HL-60 (cell line): ENCODE measurements at regions not wholly inside any gene's neighbourhood (a gene's known extent, or its start where the extent isn't known, plus 50 kb on each side); places are given as distances from the start of the nearest gene placed in this dataset.

ENCODE experiments used
- DNase-seq, 2 experiments: peaks; one replicate each; pipeline ENCODE4 v3.0.0-alpha.2; 2010 to 2020; ENCODE audit warnings: low read depth in 1 of 2, low spot score in 1 of 2
- H3K27ac ChIP-seq: fragments of 250-450 bp; sonication (Bioruptor Pico); replicated peaks from 2 replicates; pipeline ENCODE4 v1.5.1; 2020; ENCODE audit warnings: mild to moderate bottlenecking, moderate library complexity
- H3K27me3 ChIP-seq: fragments of 250-450 bp; sonication (Bioruptor Pico); 2 replicates; pipeline ENCODE4 v1.5.1; 2021; ENCODE audit warnings: mild to moderate bottlenecking, moderate library complexity; ENCODE audit not compliant: insufficient read depth, poor library complexity, severe bottlenecking
- H3K4me3 ChIP-seq: replicated peaks from 2 replicates; pipeline ENCODE4 v1.5.1; 2011; ENCODE audit warnings: mild to moderate bottlenecking, control low read depth, low read length; ENCODE audit not compliant: insufficient read depth
- GABPA ChIP-seq: IDR thresholded peaks from 2 replicates; pipeline ENCODE4 v1.6.1; 2012; ENCODE audit warnings: low read depth
- POLR2AphosphoS5 ChIP-seq: IDR thresholded peaks from 2 replicates; pipeline ENCODE4 v1.6.1; 2012; ENCODE audit warnings: low read depth
- SPI1 ChIP-seq: IDR thresholded peaks from 2 replicates; pipeline ENCODE4 v1.6.1; 2012; ENCODE audit warnings: low read depth, mild to moderate bottlenecking, borderline replicate concordance
- TF ChIP-seq, protein P1 (sequence below): IDR thresholded peaks from one replicate; pipeline ENCODE4 v1.5.1; 2011; ENCODE audit warnings: low read length, control low read depth, inconsistent platforms; ENCODE audit not compliant: insufficient read depth
- TF ChIP-seq, protein P2 (sequence below): IDR thresholded peaks from 2 replicates; pipeline ENCODE4 v1.6.1; 2012; ENCODE audit warnings: low read depth; ENCODE audit not compliant: insufficient replicate concordance

DNA sequence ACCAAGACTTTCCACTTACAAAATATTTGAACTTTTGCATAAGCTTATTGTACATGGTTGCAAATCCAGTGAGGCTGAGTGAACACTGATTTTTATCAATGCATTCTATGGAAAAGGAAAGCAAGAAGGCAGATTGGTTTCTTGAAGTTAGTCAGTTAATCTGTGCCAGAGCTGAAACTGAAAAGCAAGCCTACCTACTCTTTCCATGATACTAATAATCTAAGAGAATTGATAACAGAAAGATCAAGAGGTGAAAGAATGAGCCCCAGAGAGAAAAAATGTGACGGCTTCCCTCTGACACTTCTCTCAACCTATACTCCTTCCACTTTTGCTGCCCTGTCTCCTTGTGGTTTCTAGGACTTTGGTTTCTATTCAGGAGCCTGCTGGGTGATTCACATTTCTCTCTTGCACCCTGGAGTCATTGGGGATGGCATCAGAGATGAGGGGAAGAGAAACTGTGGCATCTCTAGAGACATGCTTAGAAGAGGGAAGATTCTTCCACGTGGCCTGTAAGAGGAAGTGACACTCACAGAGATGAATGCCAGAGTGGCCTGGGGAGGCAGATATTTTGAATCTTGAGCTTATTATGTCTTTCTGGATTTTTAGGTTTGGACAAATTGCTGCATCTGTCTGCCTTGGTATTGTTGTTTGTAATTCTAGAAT, 158.6 kb upstream of the RIMS1 start:
- H3K4me3 ChIP-seq: no peak overlapping the region
- H3K27ac ChIP-seq: no peak overlapping the region
- no peaks in the 10 kb centered on the region for H3K27me3 ChIP-seq
- TF ChIP-seq POLR2AphosphoS5 (no peak), GABPA (no peak), SPI1 (peak; percentile 77)
- TF ChIP-seq, protein P1, sequence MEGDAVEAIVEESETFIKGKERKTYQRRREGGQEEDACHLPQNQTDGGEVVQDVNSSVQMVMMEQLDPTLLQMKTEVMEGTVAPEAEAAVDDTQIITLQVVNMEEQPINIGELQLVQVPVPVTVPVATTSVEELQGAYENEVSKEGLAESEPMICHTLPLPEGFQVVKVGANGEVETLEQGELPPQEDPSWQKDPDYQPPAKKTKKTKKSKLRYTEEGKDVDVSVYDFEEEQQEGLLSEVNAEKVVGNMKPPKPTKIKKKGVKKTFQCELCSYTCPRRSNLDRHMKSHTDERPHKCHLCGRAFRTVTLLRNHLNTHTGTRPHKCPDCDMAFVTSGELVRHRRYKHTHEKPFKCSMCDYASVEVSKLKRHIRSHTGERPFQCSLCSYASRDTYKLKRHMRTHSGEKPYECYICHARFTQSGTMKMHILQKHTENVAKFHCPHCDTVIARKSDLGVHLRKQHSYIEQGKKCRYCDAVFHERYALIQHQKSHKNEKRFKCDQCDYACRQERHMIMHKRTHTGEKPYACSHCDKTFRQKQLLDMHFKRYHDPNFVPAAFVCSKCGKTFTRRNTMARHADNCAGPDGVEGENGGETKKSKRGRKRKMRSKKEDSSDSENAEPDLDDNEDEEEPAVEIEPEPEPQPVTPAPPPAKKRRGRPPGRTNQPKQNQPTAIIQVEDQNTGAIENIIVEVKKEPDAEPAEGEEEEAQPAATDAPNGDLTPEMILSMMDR: no peak
- TF ChIP-seq, protein P2, sequence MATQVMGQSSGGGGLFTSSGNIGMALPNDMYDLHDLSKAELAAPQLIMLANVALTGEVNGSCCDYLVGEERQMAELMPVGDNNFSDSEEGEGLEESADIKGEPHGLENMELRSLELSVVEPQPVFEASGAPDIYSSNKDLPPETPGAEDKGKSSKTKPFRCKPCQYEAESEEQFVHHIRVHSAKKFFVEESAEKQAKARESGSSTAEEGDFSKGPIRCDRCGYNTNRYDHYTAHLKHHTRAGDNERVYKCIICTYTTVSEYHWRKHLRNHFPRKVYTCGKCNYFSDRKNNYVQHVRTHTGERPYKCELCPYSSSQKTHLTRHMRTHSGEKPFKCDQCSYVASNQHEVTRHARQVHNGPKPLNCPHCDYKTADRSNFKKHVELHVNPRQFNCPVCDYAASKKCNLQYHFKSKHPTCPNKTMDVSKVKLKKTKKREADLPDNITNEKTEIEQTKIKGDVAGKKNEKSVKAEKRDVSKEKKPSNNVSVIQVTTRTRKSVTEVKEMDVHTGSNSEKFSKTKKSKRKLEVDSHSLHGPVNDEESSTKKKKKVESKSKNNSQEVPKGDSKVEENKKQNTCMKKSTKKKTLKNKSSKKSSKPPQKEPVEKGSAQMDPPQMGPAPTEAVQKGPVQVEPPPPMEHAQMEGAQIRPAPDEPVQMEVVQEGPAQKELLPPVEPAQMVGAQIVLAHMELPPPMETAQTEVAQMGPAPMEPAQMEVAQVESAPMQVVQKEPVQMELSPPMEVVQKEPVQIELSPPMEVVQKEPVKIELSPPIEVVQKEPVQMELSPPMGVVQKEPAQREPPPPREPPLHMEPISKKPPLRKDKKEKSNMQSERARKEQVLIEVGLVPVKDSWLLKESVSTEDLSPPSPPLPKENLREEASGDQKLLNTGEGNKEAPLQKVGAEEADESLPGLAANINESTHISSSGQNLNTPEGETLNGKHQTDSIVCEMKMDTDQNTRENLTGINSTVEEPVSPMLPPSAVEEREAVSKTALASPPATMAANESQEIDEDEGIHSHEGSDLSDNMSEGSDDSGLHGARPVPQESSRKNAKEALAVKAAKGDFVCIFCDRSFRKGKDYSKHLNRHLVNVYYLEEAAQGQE: no peak
- peak; percentile 3 to 24 for DNase-seq

DNA sequence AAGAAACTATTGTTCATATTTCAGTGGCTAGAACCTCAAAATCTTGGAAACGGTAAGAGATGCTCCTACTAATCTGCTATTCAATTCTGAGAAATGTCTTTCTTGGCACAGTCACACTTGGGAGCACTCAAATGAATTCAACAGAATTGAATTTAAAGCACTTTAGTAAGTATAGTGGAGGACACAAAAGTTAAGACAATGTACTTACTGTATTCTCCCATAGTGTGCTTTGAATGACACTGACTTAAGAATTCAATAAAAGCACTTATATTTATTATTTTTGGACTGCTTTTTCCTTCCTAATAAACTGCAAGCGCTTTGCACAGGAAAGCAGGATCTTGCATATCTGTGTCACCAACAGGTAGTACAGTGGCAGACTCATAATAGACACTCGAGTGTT, 156.1 kb upstream of the RIMS1 start:
- H3K4me3 ChIP-seq: no peak overlapping the region
- no peak overlapping the region for H3K27ac ChIP-seq
- TF ChIP-seq POLR2AphosphoS5 (no peak), SPI1 (no peak), GABPA (no peak)
- TF ChIP-seq, protein P1: no peak
- TF ChIP-seq, protein P2: no peak
- no peak for DNase-seq
- no peaks in the 10 kb centered on the region for H3K27me3 ChIP-seq

DNA sequence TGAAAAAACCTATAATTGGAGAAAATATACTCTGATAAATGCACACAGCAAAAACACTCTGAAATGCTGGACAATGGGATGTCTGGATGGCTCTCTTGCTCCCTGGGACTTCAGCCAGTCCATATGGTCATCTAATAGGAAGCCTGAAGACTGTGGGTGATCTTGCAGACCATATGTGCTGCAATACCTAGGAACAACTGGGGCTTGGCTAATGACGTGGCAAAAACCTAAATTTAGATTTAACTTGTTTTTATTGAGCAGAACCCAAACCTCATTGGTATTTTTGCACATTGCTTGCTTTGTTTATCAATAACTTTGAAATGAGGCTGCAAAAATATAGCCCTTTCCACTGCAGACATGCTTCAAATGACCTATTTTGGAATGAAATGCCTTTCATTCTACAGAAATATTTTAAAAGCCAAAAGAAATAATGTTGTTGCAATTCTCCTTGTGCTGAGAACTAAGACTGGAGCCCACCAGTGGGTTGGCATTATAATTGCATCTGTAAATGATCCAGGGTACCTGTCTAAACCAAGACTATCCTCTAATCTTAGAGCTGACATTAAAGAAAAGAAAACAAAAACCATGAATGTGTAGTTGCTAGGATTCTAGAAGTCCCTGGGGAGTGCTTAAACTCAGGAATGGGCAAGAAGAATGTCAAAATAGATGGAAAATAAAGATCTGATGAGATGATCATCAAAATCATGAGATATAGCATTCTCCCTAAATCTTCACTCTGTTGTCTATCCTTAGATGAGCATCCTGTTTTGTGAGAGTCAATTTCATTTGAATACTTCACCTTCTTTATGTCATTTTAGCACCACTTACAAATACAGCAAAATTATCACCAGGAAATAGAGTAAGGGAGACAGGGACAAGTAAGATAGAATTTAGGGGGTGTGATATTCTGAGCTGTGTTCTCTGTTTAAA, 152.1 kb upstream of the RIMS1 start:
- no peak overlapping the region for H3K4me3 ChIP-seq
- TF ChIP-seq POLR2AphosphoS5 (no peak), GABPA (no peak), SPI1 (no peak)
- TF ChIP-seq, protein P2: no peak
- TF ChIP-seq, protein P1: no peak
- H3K27ac ChIP-seq: no peak overlapping the region
- no peaks in the 10 kb centered on the region for H3K27me3 ChIP-seq
- DNase-seq: no peak
